GM12891 (cell line): ENCODE measurements at regions not wholly inside any gene's neighbourhood (a gene's known extent, or its start where the extent isn't known, plus 50 kb on each side); places are given as distances from the start of the nearest gene placed in this dataset.

Source experiments
- DNase-seq: peaks from one replicate; pipeline ENCODE4 v3.0.0; 2011; ENCODE audit warnings: low spot score; ENCODE audit not compliant: insufficient read length
- FAIRE-seq: peaks from 2 replicates; lab custom pipeline; 2011; peaks lifted over from hg19 to GRCh38; lab: Jason Lieb, UNC
- PAX5 ChIP-seq: IDR thresholded peaks from 2 replicates; pipeline ENCODE4 v1.6.1; 2011; ENCODE audit warnings: low read length, moderate library complexity, mild to moderate bottlenecking; ENCODE audit not compliant: insufficient read depth, severe bottlenecking
- POLR2A ChIP-seq: IDR thresholded peaks from 2 replicates; pipeline ENCODE4 v1.6.1; 2011; ENCODE audit warnings: low read depth, low read length, control low read depth
- POLR2AphosphoS5 ChIP-seq: IDR thresholded peaks from 2 replicates; pipeline ENCODE4 v1.6.1; 2011; ENCODE audit warnings: low read depth, low read length, control low read depth
- POU2F2 ChIP-seq: IDR thresholded peaks from 2 replicates; pipeline ENCODE4 v1.6.1; 2011; ENCODE audit warnings: low read depth, mild to moderate bottlenecking, control low read depth, low read length, moderate library complexity
- SPI1 ChIP-seq: IDR thresholded peaks from 2 replicates; pipeline ENCODE4 v1.6.1; 2011; ENCODE audit warnings: low read depth, low read length, control low read depth
- TAF1 ChIP-seq: IDR thresholded peaks from 2 replicates; pipeline ENCODE4 v1.6.1; 2011; ENCODE audit warnings: low read depth, low read length, control low read depth

DNA sequence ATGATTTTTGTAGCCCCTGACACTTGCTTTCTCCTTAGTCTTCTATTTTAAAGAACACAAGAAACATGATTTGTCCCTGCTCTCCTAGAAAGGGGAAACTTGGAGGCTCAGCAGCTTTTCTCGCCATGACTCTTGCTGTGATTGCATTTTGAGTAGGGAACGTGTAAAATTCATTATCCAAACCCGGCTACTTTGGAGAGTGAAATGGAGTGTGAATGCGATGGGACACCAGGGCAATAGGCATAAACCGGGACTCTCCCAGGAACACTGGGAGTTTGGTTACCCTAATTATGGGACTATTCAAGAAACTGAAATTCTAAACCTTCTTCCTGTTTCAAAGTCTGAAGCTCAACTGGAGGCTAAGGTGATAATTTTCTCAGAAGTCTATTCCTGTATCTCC lies 181.7 kb upstream of the RFC3 start:
- no peak for TF ChIP-seq SPI1
- no peak for TF ChIP-seq POU2F2
- TF ChIP-seq POLR2AphosphoS5, result no peak
- TF ChIP-seq TAF1, result no peak
- FAIRE-seq (peak; percentile 20), DNase-seq (no peak)

DNA sequence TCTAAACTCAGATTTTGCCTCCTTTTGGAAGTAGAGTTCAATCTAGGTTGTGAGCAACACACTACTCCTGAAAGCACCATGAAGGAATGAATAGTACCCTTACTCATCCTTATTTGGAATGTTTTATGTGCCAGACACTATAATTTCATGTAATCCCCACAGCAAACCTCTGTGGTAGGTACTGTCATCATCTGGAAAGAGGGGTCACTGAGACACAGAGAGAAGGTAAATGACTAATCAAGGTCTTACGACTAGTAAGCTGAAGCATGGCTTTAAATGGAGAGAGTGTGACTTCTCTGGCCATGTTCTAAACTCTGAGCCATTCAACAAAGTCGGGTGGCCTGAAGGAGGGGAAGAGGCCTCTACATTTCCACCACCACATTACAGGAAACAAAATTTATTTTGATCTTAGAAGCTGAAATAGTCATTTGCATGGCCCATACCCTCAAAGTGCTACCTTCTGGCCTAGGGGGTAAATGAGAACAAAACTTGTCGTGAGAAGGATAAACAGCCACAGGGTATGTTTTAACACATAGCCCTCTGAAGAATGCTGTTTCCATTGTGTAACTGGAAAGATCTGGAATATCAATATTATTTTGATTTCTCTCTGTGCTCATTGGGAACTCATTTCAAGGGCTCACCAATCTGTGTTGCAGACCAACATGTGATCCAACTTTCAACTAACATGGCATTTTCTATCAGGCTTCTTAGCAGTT lies 180.8 kb upstream of the RFC3 start:
- FAIRE-seq, result peak; percentile 59
- no peak for DNase-seq
- TF ChIP-seq POLR2A (no peak), SPI1 (no peak), POU2F2 (no peak), POLR2AphosphoS5 (no peak), PAX5 (no peak), TAF1 (no peak)

DNA sequence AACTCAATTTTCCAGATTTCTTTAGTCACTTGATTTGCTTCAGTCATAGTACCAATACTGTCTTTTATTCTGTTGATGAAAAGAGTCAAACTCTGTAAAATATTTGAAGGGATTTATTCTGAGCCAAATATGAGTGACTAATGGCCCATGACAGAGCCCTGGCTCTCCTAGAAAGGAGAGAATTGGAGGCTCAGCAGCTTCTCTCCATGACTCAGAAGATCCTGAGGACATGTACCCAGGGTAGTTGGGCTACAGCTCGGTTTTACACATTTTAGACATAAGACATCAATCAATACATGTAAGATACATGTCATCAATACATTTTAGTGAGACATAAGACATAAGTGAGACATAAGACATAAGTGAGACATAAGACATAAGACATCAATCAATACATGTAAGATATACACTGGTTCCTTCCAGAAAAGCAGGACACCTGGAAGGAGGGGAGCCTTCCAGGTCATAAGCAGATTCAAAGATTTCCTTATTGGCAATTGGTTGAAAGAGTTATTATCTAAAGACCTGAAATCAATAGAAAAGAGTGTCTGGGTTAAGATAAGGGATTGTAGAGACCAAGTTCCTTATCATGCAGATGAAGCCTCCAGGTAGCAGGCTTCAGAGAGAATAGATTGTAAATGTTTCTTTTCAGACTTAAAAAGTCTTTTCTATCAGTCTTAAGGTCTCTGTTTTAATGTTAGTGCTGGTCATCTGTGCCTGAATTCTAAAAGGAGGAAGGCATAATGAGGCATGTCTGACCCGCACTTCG lies 179.8 kb upstream of the RFC3 start:
- DNase-seq (no peak), FAIRE-seq (no peak)
- TF ChIP-seq POLR2A (no peak), PAX5 (no peak), POU2F2 (no peak), TAF1 (no peak), SPI1 (no peak)

DNA sequence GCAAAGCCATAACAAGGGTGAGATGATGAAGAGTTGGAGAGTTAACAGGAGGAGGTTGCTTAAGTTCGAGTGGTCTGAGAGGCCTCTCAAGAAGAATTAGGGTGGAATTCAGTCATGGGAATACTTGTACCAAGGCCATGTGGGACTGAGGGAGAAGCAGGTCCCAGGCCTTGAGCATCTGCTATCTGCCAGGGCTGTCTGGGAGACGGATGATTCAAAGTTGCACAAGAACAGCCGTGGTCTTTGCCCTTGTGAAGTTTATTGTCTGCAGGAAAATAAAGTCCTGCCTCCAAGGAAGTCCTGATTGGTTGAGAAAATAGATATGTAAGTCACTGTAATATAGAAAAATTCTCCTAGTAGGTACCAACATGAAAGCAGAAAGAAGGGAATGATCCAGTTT lies 178.8 kb upstream of the RFC3 start:
- DNase-seq (no peak), FAIRE-seq (no peak)
- TF ChIP-seq POLR2AphosphoS5, result no peak

DNA sequence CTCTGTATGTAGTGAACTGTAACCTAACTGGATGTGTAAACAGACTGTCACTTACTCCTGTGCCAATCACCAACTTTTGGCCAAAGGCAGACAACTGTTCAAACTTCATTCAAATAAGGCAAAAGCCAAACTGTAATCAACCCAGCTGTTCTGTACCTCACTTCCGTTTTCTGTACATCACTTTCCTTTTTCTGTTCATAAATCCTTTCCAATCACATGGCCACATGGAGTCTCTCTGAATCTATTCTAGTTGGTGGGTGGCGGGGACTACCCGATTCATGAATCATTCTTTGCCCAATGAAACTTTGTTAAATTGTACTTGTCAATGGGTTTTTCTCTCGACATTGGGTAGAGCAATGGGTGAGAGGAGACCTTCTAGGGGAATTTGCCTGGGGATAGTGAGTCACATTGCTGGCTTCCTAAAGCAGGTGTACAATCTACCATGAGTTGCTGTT lies 178.3 kb upstream of the RFC3 start:
- TF ChIP-seq POU2F2 (no peak), PAX5 (no peak), POLR2AphosphoS5 (no peak), SPI1 (peak; percentile 82), TAF1 (no peak), POLR2A (no peak)
- FAIRE-seq, result peak; percentile 20
- no peak for DNase-seq

DNA sequence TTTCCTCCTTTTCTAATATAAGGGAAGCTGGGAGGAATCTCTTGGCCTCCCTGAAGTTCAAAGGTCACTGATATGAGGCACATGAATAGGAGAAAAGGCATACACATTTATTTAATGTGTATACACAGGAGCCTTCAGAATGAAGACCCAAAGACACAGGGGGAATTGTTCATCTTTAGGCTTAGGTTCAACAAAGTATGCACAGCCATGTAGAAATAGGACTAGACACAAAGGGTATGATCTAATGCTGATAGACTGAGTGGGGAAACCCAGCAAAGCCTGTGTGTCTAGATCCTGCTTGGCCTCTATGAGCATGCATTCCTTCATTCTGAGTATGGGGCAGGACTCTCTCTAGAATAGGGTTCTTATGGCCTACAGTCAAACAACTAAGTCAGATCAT lies 177.1 kb upstream of the RFC3 start:
- FAIRE-seq, result no peak
- no peak for TF ChIP-seq POLR2AphosphoS5
- TF ChIP-seq PAX5, result no peak
- no peak for TF ChIP-seq POLR2A
- TF ChIP-seq POU2F2, result no peak
- no peak for TF ChIP-seq TAF1

DNA sequence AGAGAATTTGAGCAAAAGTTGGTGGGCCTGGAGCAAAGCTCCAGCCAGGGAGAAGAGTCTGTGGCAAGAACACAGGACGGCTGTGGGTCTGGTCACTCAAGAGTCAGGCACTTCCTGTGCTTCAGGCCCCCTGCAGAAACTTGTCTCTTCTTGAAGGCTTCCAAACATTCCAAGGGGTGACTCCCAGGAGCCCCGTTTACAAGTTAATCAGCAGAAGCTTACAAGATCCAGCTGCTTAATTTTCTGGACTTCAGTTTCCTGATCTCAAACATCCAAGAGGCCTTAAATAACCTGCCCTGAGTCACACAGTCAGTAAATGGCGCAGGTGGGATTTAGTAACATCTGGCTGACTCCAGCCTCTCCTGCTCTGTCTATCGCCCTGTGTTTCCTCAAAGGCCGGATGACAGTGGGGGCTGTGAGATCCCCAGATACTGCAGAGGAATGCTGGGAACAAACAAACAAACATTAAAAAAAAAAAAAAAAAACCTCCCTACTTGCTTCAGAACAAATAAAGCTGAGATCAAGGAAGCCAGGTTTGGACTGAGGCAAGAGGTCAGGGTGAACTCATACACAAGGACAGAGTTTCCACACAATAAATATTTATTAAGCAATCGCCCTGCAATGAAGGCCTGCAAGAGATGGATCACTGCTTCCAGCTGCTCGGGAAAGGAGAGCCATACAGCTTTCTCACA lies 175.4 kb upstream of the RFC3 start:
- no peak for DNase-seq
- FAIRE-seq, result no peak
- TF ChIP-seq PAX5, result no peak
- TF ChIP-seq SPI1, result no peak
- TF ChIP-seq POLR2A, result no peak
- no peak for TF ChIP-seq POU2F2

More for the DNA sequence above, 177.1 kb upstream of the RFC3 start:
- DNase-seq, result no peak

DNA sequence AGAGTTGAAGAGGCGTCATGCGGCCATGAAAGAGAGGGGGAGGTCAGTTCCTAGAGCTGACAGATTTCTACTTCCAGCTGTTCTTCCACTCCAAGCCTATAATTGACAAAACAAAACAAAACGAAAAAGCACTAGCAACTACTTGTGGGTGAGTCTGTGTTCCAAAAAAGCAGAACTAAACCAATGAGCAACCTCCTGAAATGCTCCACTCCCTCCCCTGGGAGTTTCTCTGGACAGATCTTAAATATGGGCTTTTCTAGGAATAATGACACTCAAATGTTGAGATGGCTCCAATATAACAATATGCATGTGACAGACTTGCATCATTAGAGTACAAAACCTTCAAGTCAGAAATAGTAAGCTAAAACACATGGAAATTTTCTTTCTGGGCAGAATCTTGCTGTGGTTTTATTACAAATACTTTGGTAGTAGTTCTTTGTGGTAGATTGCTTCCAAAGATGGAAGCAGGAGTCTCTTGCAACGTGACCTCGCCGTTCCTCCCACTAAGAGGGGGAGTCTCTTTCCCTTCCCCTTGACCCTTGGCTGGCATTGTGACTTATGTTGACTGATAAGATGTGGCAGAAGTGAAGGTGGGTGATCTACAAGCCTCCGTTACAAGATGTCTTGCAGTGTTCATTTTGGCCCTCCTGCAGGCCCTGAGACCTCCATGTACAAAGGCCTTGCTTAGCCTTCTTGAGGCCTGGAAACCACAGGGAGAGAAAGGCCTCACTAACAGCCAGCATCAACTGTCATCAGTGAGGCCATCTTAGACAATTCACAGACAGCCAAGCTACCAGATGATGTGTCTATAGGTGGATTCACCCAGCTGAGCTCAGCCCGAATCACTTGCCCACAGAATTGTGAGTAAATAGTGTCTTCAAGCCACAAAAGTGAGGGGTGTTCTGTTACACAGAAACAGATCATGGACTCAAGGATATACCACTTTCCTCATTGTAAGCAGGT lies 173.1 kb upstream of the RFC3 start:
- no peak for TF ChIP-seq SPI1
- no peak for TF ChIP-seq POU2F2
- TF ChIP-seq POLR2AphosphoS5, result no peak
- no peak for TF ChIP-seq POLR2A
- no peak for TF ChIP-seq PAX5
- no peak for TF ChIP-seq TAF1
- DNase-seq (no peak), FAIRE-seq (peak; percentile 60)

DNA sequence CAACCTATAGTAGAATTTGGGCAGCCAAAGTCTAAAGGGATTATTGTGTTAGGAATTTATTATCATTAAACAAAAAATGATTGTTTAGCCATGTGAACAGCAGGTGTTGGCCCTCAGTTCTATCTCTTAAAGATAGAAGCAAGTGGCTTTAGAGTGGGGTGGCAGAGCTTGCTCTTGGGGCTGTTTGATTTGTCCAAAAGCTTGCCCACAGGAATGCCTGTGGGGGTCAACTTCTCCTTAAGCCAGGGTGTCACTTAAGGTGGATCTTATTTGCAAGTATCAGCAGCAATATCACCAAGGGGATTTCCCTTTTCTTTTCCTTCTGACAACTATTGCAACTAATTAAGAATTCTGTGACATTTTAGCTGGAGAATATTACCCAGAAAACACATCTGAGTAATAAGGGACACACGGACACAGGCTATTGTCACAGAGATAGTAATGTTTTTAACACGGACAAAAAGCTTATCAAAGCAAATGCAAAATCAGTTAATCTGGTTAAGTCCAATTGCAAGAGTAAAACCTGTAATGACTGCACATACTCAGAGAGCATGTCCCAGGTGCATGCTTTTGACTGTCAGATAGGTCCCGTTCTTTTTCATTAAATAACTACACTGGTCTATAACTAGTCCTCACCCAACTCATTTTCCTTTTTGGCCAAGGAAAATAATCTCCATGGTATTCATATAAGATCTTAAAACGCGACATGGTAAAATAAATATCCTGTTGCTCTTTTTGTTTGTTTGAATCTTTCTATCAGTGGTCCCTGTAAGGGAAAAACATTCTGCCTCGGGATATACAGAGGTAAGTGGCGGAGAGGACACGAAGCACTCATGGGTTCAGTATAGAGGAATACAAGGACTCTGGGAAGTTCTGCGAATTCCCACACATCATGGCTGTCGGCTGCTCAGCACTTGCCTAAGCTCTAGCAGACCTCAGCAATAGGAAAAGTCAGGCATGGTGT lies 172.1 kb upstream of the RFC3 start:
- DNase-seq, result no peak
- FAIRE-seq, result no peak
- TF ChIP-seq SPI1 (no peak), POLR2AphosphoS5 (no peak), TAF1 (no peak), PAX5 (no peak), POLR2A (no peak)
